HG02970 (cell line): ENCODE measurements at regions not wholly inside any gene's neighbourhood (a gene's known extent, or its start where the extent isn't known, plus 50 kb on each side); places are given as distances from the start of the nearest gene placed in this dataset.

Source experiments
- ATAC-seq: cut with Tn5 transposase; IDR thresholded peaks from one replicate; pipeline ENCODE4 v1.9.1; 2021; ENCODE audit warnings: mild to moderate bottlenecking, moderate library complexity, moderate number of reproducible peaks; ENCODE audit not compliant: unreplicated experiment, low FRiP score

GRCh38 chr5:56471707-56472106 is 238.6 kb upstream of the ANKRD55 start:
- ATAC-seq, result no peak

- ATAC-seq, result no peak
Measured at GRCh38 chr5:56470007-56470406, 236.9 kb upstream of the ANKRD55 start.

- no peak for ATAC-seq
Measured at GRCh38 chr5:56468277-56468676, 235.1 kb upstream of the ANKRD55 start.

GRCh38 chr5:56467176-56467717 is 234.1 kb upstream of the ANKRD55 start:
- ATAC-seq, result no peak

- ATAC-seq, result no peak
Measured at GRCh38 chr5:56466136-56466816, 233.1 kb upstream of the ANKRD55 start.

GRCh38 chr5:56465769-56466135 is 232.6 kb upstream of the ANKRD55 start:
- ATAC-seq, result no peak

- ATAC-seq, result no peak
Measured at GRCh38 chr5:56464935-56465768, 232.0 kb upstream of the ANKRD55 start.

GRCh38 chr5:56463944-56464571 is 230.9 kb upstream of the ANKRD55 start:
- ATAC-seq, result no peak

GRCh38 chr5:56461584-56461983 is 228.5 kb upstream of the ANKRD55 start:
- no peak for ATAC-seq

GRCh38 chr5:56460681-56461191 is 227.6 kb upstream of the ANKRD55 start:
- no peak for ATAC-seq

- no peak for ATAC-seq
Measured at GRCh38 chr5:56460195-56460546, 227.0 kb upstream of the ANKRD55 start.

GRCh38 chr5:56459394-56460194 is 226.5 kb upstream of the ANKRD55 start:
- no peak for ATAC-seq

- ATAC-seq, result no peak
Measured at GRCh38 chr5:56457887-56458812, 225.0 kb upstream of the ANKRD55 start.

- ATAC-seq, result no peak
Measured at GRCh38 chr5:56456002-56456401, 222.9 kb upstream of the ANKRD55 start.

GRCh38 chr5:56455417-56455816 is 222.3 kb upstream of the ANKRD55 start:
- ATAC-seq, result no peak

- ATAC-seq, result no peak
Measured at GRCh38 chr5:56454219-56454862, 221.2 kb upstream of the ANKRD55 start.

GRCh38 chr5:56451742-56452141 is 218.6 kb upstream of the ANKRD55 start:
- no peak for ATAC-seq

- no peak for ATAC-seq
Measured at GRCh38 chr5:56450766-56451165, 217.6 kb upstream of the ANKRD55 start.
